IMR-90 (cell line): ENCODE measurements at regions not wholly inside any gene's neighbourhood (a gene's known extent, or its start where the extent isn't known, plus 50 kb on each side); places are given as distances from the start of the nearest gene placed in this dataset.

Experiments
- ATAC-seq: fragments of 200-7000 bp; cut with Tn5 transposase; 2 replicates; pipeline ENCODE4 v1.9.1; 2020; ENCODE audit warnings: low read depth, mild to moderate bottlenecking, moderate library complexity
- BruUV-seq: library from RNA; stranded (reverse); fragments of 400-500 nt; replicated peaks from 2 replicates; lab custom pipeline; 2021; lab: Mats Ljungman, UMichigan
- CTCF ChIA-PET: fragments of 300-600 bp; formaldehyde crosslinking; extraction: SDS; loops from one replicate; lab custom pipeline; 2021; ENCODE audit warnings: antibody characterized with exemption; lab: Yijun Ruan, JAX
- POLR2A ChIA-PET: fragments of 300-600 bp; sonication (Branson Sonifier 250); formaldehyde crosslinking; loops from one replicate; lab custom pipeline; 2022; ENCODE audit warnings: antibody characterized with exemption; ENCODE audit not compliant: unreplicated experiment; lab: Charles Lee
- DNase-seq: peaks from one replicate; pipeline ENCODE4 v3.0.0; 2013
- H2AFZ ChIP-seq: replicated peaks from 2 replicates; pipeline ENCODE3; 2013; ENCODE audit warnings: low read length, mild to moderate bottlenecking; ENCODE audit not compliant: poor library complexity
- H2AK5ac ChIP-seq: 2 replicates; pipeline ENCODE4 v1.6.1; 2013; ENCODE audit warnings: low read depth, low read length, inconsistent platforms
- H2AK9ac ChIP-seq: replicated peaks from 2 replicates; pipeline ENCODE3; 2013; ENCODE audit warnings: mild to moderate bottlenecking, low read depth, low read length, moderate library complexity; ENCODE audit not compliant: poor library complexity
- H2BK120ac ChIP-seq: 2 replicates; pipeline ENCODE4 v1.6.1; 2013; ENCODE audit warnings: low read depth, low read length, inconsistent platforms
- H2BK15ac ChIP-seq: 3 replicates; pipeline ENCODE4 v1.6.1; 2013; ENCODE audit warnings: low read depth, low read length, inconsistent platforms
- H2BK20ac ChIP-seq: 2 replicates; pipeline ENCODE4 v1.6.1; 2013; ENCODE audit warnings: low read depth, mild to moderate bottlenecking, inconsistent platforms, low read length, moderate library complexity
- H2BK5ac ChIP-seq: 2 replicates; pipeline ENCODE4 v1.6.1; 2013; ENCODE audit warnings: mild to moderate bottlenecking, low read depth, low read length, inconsistent platforms; ENCODE audit not compliant: poor library complexity, severe bottlenecking
- H3K14ac ChIP-seq: replicated peaks from 2 replicates; pipeline ENCODE4 v1.6.1; 2013; ENCODE audit warnings: low read depth, low read length, inconsistent platforms
- H3K18ac ChIP-seq: 2 replicates; pipeline ENCODE4 v1.6.1; 2013; ENCODE audit warnings: low read depth, low read length, control low read depth
- H3K23ac ChIP-seq: 2 replicates; pipeline ENCODE4 v1.6.1; 2013; ENCODE audit warnings: low read depth, low read length, inconsistent platforms
- H3K27ac ChIP-seq: 2 replicates; pipeline ENCODE4 v1.5.1; 2013; ENCODE audit warnings: mild to moderate bottlenecking, control low read depth, low read length; ENCODE audit not compliant: insufficient read depth
- H3K27me3 ChIP-seq: 2 replicates; pipeline ENCODE4 v1.6.1; 2013; ENCODE audit warnings: low read length; ENCODE audit not compliant: control insufficient read depth, insufficient read depth
- H3K36me3 ChIP-seq: 2 replicates; pipeline ENCODE4 v1.6.1; 2013; ENCODE audit warnings: low read length, mixed read lengths; ENCODE audit not compliant: control insufficient read depth, insufficient read depth
- H3K4ac ChIP-seq: 2 replicates; pipeline ENCODE4 v1.6.1; 2013; ENCODE audit warnings: low read depth, low read length, inconsistent platforms
- H3K4me1 ChIP-seq: 2 replicates; pipeline ENCODE4 v1.6.1; 2013; ENCODE audit warnings: low read length, mixed read lengths; ENCODE audit not compliant: control insufficient read depth, insufficient read depth
- H3K4me2 ChIP-seq: 2 replicates; pipeline ENCODE4 v1.6.1; 2013; ENCODE audit warnings: low read depth, mild to moderate bottlenecking, control low read depth, low read length, moderate library complexity
- H3K4me3 ChIP-seq: 2 replicates; pipeline ENCODE4 v1.5.1; 2013; ENCODE audit warnings: low read depth, mild to moderate bottlenecking, control low read depth, low read length, moderate library complexity; ENCODE audit not compliant: insufficient read depth
- H3K56ac ChIP-seq: 2 replicates; pipeline ENCODE4 v1.6.1; 2013; ENCODE audit warnings: low read length, inconsistent platforms; ENCODE audit not compliant: insufficient read depth; ENCODE audit errors: extremely low read depth
- H3K79me1 ChIP-seq, 2 experiments: 2 replicates each; pipeline ENCODE4 v1.6.1; 2013; ENCODE audit warnings: low read length in 2 of 2, inconsistent platforms in 1 of 2, low read depth in 1 of 2
- H3K9ac ChIP-seq: 2 replicates; pipeline ENCODE4 v1.6.1; 2013; ENCODE audit warnings: low read depth, low read length, control low read depth
- H3K9me1 ChIP-seq: 2 replicates; pipeline ENCODE4 v1.6.1; 2013; ENCODE audit warnings: low read length, inconsistent platforms; ENCODE audit not compliant: insufficient read depth
- H3K9me3 ChIP-seq: 2 replicates; pipeline ENCODE4 v1.6.1; 2013; ENCODE audit warnings: low read length; ENCODE audit not compliant: control insufficient read depth, insufficient read depth
- H4K20me1 ChIP-seq: 2 replicates; pipeline ENCODE4 v1.6.1; 2013; ENCODE audit warnings: low read length, inconsistent platforms; ENCODE audit not compliant: insufficient read depth
- H4K5ac ChIP-seq: 2 replicates; pipeline ENCODE4 v1.6.1; 2013; ENCODE audit warnings: mild to moderate bottlenecking, low read depth, low read length, control low read depth
- H4K8ac ChIP-seq, 2 experiments: 2 replicates each; pipeline ENCODE4 v1.6.1; 2013; ENCODE audit warnings: low read depth in 2 of 2, low read length in 2 of 2, control low read depth in 1 of 2, inconsistent platforms in 1 of 2
- H4K91ac ChIP-seq: 2 replicates; pipeline ENCODE4 v1.6.1; 2013; ENCODE audit warnings: low read depth, low read length, inconsistent platforms; ENCODE audit not compliant: insufficient read depth
- BHLHE40 ChIP-seq: fragments of 150-350 bp; IDR thresholded peaks from 2 replicates; pipeline ENCODE4 v1.6.1; 2016; ENCODE audit warnings: mild to moderate bottlenecking, low read depth, low read length
- CEBPB ChIP-seq: IDR thresholded peaks from 2 replicates; pipeline ENCODE4 v1.6.1; 2012; ENCODE audit warnings: low read depth, low read length, improper control_type of control experiment
- FOS ChIP-seq: fragments of 150-350 bp; IDR thresholded peaks from 2 replicates; pipeline ENCODE4 v1.6.1; 2016; ENCODE audit warnings: low read depth, low read length
- MAFK ChIP-seq: IDR thresholded peaks from 2 replicates; pipeline ENCODE4 v1.6.1; 2012; ENCODE audit warnings: low read depth, low read length, improper control_type of control experiment
- MAZ ChIP-seq: IDR thresholded peaks from 2 replicates; pipeline ENCODE4 v1.6.1; 2012; ENCODE audit warnings: low read depth, mild to moderate bottlenecking, low read length, improper control_type of control experiment, moderate library complexity, borderline replicate concordance
- MXI1 ChIP-seq: IDR thresholded peaks from 2 replicates; pipeline ENCODE4 v1.6.1; 2012; ENCODE audit warnings: low read depth, mild to moderate bottlenecking, low read length, moderate library complexity, borderline replicate concordance
- NFE2L2 ChIP-seq: fragments of 150-350 bp; IDR thresholded peaks from 2 replicates; pipeline ENCODE4 v1.6.1; 2016; ENCODE audit warnings: low read depth, mild to moderate bottlenecking, low read length
- POLR2A ChIP-seq: IDR thresholded peaks from 2 replicates; pipeline ENCODE4 v1.6.1; 2012; ENCODE audit warnings: mild to moderate bottlenecking, low read depth, low read length
- RAD21 ChIP-seq: IDR thresholded peaks from 2 replicates; pipeline ENCODE4 v1.6.1; 2012; ENCODE audit warnings: low read length, improper control_type of control experiment
- RCOR1 ChIP-seq: IDR thresholded peaks from 2 replicates; pipeline ENCODE4 v1.6.1; 2012; ENCODE audit warnings: mild to moderate bottlenecking, low read length, improper control_type of control experiment; ENCODE audit not compliant: insufficient replicate concordance
- RFX5 ChIP-seq: IDR thresholded peaks from 2 replicates; pipeline ENCODE4 v1.8.0; 2012; ENCODE audit warnings: low read depth, mild to moderate bottlenecking, low read length, moderate library complexity
- SMC3 ChIP-seq: fragments of 150-350 bp; IDR thresholded peaks from 2 replicates; pipeline ENCODE4 v1.6.1; 2016; ENCODE audit warnings: low read depth, mild to moderate bottlenecking, antibody characterized with exemption, low read length, moderate library complexity
- WGBS, 2 experiments: methylation state at CpG; one replicate each; pipeline versions ENCODE4 v1.1.5 to v1.1.7; 2013; ENCODE audit warnings: missing lambda C conversion rate in 2 of 2; ENCODE audit not compliant: insufficient read length in 1 of 2; ENCODE audit errors: extremely low coverage in 2 of 2; 5-methylcytosine and 5-hydroxymethylcytosine counted together
- dilution Hi-C: fragments of 300-500 bp; cut with HindIII; formaldehyde crosslinking; loops from one replicate; pipeline ENCODE4 v1.14.3; 2018; ENCODE audit warnings: low sequenced_read_pairs; ENCODE audit not compliant: unreplicated experiment
- in situ Hi-C: fragments of 300-500 bp; cut with MboI; formaldehyde crosslinking; loops from 3 replicates; pipeline ENCODE4 v1.14.3; 2019; ENCODE audit warnings: low sequenced_read_pairs, inconsistent platforms, mixed read lengths
- intact Hi-C: fragments of 100-400 bp; cut with micrococcal nuclease; formaldehyde crosslinking; loops from 2 replicates; pipeline ENCODE4 v1.10.0; 2022
- TF ChIP-seq, protein P1 (sequence below): fragments of 150-350 bp; IDR thresholded peaks from 2 replicates; pipeline ENCODE4 v1.6.1; 2017; ENCODE audit warnings: mild to moderate bottlenecking, antibody characterized with exemption, low read length, low read depth
- TF ChIP-seq, protein P2 (sequence below): conservative IDR thresholded peaks from 2 replicates; pipeline ENCODE4 v1.5.1; 2012; ENCODE audit warnings: mild to moderate bottlenecking, low read depth, low read length, improper control_type of control experiment

DNA sequence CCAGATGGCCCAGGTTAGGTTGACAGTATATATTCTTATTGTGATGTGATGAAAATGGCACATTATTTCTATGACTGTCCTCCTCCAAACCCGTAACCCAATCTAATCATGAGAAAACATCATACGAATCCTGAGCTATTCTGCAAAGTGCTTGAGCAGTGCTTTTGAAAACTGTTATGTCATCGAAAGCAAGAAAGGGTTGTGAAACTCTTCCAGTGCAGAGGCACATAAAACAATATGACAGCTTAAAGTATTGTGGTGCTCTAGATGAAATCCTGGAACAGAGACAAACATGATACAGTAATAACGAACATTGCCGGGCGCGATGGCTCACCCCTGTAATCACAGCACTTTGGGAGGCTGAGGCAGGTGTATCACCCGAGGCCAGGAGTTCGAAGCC is 1648.0 kb downstream of the STIM2 start:
- no peak overlapping the region for H4K5ac ChIP-seq
- H3K4me3 ChIP-seq, result no peak overlapping the region
- no TSS peak for BruUV-seq
- no peak overlapping the region for H3K4ac ChIP-seq
- no peaks in the 10 kb centered on the region for H3K9me3 ChIP-seq
- no peak overlapping the region for H2BK120ac ChIP-seq
- H4K8ac ChIP-seq, result no peak overlapping the region
- H4K20me1 ChIP-seq, result no peaks in the 10 kb centered on the region
- H2AK5ac ChIP-seq, result no peak overlapping the region
- dilution Hi-C loops, result no loop called here
- H2AK9ac ChIP-seq, result no peak overlapping the region
- H3K9ac ChIP-seq, result no peak overlapping the region
- DNase-seq (no peak), ATAC-seq (no peak)
- H3K9me1 ChIP-seq, result no peaks in the 10 kb centered on the region
- in situ Hi-C loops, result no loop called here
- no peak overlapping the region for H3K27ac ChIP-seq
- no peaks in the 10 kb centered on the region for H3K27me3 ChIP-seq
- intact Hi-C loops, result loop anchor here (5.0 kb wide), 1 partner anchor 1016 kb away; no protein-coding TSS in a partner anchor
- H3K18ac ChIP-seq, result no peak overlapping the region
- POLR2A ChIA-PET, result no interaction called here
- H3K4me2 ChIP-seq, result no peak overlapping the region
- H3K23ac ChIP-seq, result no peak overlapping the region
- no peaks in the 10 kb centered on the region for H3K4me1 ChIP-seq
- H2AFZ ChIP-seq, result no peak overlapping the region
- H4K91ac ChIP-seq, result no peak overlapping the region
- TF ChIP-seq POLR2A, result no peak
- no peak for TF ChIP-seq RAD21
- TF ChIP-seq MAZ, result no peak
- no peak for TF ChIP-seq MXI1
- TF ChIP-seq SMC3, result no peak
- TF ChIP-seq CEBPB, result no peak
- TF ChIP-seq NFE2L2, result no peak
- no peak for TF ChIP-seq BHLHE40
- TF ChIP-seq RFX5, result no peak
- TF ChIP-seq FOS, result no peak
- TF ChIP-seq MAFK, result no peak
- no peak for TF ChIP-seq RCOR1
- TF ChIP-seq, protein P1, sequence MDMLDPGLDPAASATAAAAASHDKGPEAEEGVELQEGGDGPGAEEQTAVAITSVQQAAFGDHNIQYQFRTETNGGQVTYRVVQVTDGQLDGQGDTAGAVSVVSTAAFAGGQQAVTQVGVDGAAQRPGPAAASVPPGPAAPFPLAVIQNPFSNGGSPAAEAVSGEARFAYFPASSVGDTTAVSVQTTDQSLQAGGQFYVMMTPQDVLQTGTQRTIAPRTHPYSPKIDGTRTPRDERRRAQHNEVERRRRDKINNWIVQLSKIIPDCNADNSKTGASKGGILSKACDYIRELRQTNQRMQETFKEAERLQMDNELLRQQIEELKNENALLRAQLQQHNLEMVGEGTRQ, result no peak
- TF ChIP-seq, protein P2, sequence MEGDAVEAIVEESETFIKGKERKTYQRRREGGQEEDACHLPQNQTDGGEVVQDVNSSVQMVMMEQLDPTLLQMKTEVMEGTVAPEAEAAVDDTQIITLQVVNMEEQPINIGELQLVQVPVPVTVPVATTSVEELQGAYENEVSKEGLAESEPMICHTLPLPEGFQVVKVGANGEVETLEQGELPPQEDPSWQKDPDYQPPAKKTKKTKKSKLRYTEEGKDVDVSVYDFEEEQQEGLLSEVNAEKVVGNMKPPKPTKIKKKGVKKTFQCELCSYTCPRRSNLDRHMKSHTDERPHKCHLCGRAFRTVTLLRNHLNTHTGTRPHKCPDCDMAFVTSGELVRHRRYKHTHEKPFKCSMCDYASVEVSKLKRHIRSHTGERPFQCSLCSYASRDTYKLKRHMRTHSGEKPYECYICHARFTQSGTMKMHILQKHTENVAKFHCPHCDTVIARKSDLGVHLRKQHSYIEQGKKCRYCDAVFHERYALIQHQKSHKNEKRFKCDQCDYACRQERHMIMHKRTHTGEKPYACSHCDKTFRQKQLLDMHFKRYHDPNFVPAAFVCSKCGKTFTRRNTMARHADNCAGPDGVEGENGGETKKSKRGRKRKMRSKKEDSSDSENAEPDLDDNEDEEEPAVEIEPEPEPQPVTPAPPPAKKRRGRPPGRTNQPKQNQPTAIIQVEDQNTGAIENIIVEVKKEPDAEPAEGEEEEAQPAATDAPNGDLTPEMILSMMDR, result no peak
- H3K56ac ChIP-seq, result no peak overlapping the region
- CTCF ChIA-PET, result no interaction called here
- H3K14ac ChIP-seq, result no peak overlapping the region
- H2BK5ac ChIP-seq, result no peak overlapping the region
- H3K36me3 ChIP-seq, result no peaks in the 10 kb centered on the region
- no peak overlapping the region for H2BK15ac ChIP-seq
- no CpG with 5 or more reads among the region's 9 CpGs for WGBS, 2 experiments
- no peaks in the 10 kb centered on the region for H3K79me1 ChIP-seq
- H2BK20ac ChIP-seq, result no peak overlapping the region
